DMS153 treated with DMSO at 0.1 percent for 48 hours (cell line): ENCODE measurements at regions not wholly inside any gene's neighbourhood (a gene's known extent, or its start where the extent isn't known, plus 50 kb on each side); places are given as distances from the start of the nearest gene placed in this dataset.

ENCODE experiments used
- DNase-seq: peaks from one replicate; lab custom pipeline; 2025; ENCODE audit not compliant: unreplicated experiment; lab: John Stamatoyannopoulos, UW

GRCh38 chr2:33859811-33860461 is 260.8 kb upstream of the FAM98A start:
- DNase-seq = no peak

GRCh38 chr2:33859176-33859575 is 260.1 kb upstream of the FAM98A start:
- no peak for DNase-seq

GRCh38 chr2:33848486-33848885 is 249.4 kb upstream of the FAM98A start:
- DNase-seq = no peak

GRCh38 chr2:33839791-33840190 is 240.7 kb upstream of the FAM98A start:
- no peak for DNase-seq

GRCh38 chr2:33836628-33837027 is 237.5 kb upstream of the FAM98A start:
- no peak for DNase-seq

- no peak for DNase-seq
Measured at GRCh38 chr2:33835911-33836310, 236.8 kb upstream of the FAM98A start.

- DNase-seq = no peak
Measured at GRCh38 chr2:33822964-33823363, 223.9 kb upstream of the FAM98A start.

- no peak for DNase-seq
Measured at GRCh38 chr2:33812707-33813106, 213.6 kb upstream of the FAM98A start.

GRCh38 chr2:33810046-33810835 is 211.1 kb upstream of the FAM98A start:
- DNase-seq = no peak

- no peak for DNase-seq
Measured at GRCh38 chr2:33806041-33806440, 206.9 kb upstream of the FAM98A start.

GRCh38 chr2:33804155-33804554 is 205.1 kb upstream of the FAM98A start:
- DNase-seq = no peak

GRCh38 chr2:33796511-33796910 is 197.4 kb upstream of the FAM98A start:
- no peak for DNase-seq

- DNase-seq = no peak
Measured at GRCh38 chr2:33791625-33792024, 192.5 kb upstream of the FAM98A start.

GRCh38 chr2:33788044-33788443 is 188.9 kb upstream of the FAM98A start:
- no peak for DNase-seq

GRCh38 chr2:33786881-33787280 is 187.8 kb upstream of the FAM98A start:
- DNase-seq = no peak

GRCh38 chr2:33785201-33786106 is 186.4 kb upstream of the FAM98A start:
- DNase-seq = no peak

- no peak for DNase-seq
Measured at GRCh38 chr2:33784488-33784887, 185.4 kb upstream of the FAM98A start.

GRCh38 chr2:33782395-33783230 is 183.5 kb upstream of the FAM98A start:
- no peak for DNase-seq

- no peak for DNase-seq
Measured at GRCh38 chr2:33777786-33778185, 178.7 kb upstream of the FAM98A start.

GRCh38 chr2:33775306-33775705 is 176.2 kb upstream of the FAM98A start:
- no peak for DNase-seq

GRCh38 chr2:33770023-33770422 is 170.9 kb upstream of the FAM98A start:
- no peak for DNase-seq
